GM12891 (cell line): ENCODE measurements at regions not wholly inside any gene's neighbourhood (a gene's known extent, or its start where the extent isn't known, plus 50 kb on each side); places are given as distances from the start of the nearest gene placed in this dataset.

Experiments used
- DNase-seq: peaks from one replicate; pipeline ENCODE4 v3.0.0; 2011; ENCODE audit warnings: low spot score; ENCODE audit not compliant: insufficient read length
- FAIRE-seq: peaks from 2 replicates; lab custom pipeline; 2011; peaks lifted over from hg19 to GRCh38; lab: Jason Lieb, UNC
- PAX5 ChIP-seq: IDR thresholded peaks from 2 replicates; pipeline ENCODE4 v1.6.1; 2011; ENCODE audit warnings: low read length, moderate library complexity, mild to moderate bottlenecking; ENCODE audit not compliant: insufficient read depth, severe bottlenecking
- POLR2A ChIP-seq: IDR thresholded peaks from 2 replicates; pipeline ENCODE4 v1.6.1; 2011; ENCODE audit warnings: low read depth, low read length, control low read depth
- POLR2AphosphoS5 ChIP-seq: IDR thresholded peaks from 2 replicates; pipeline ENCODE4 v1.6.1; 2011; ENCODE audit warnings: low read depth, low read length, control low read depth
- POU2F2 ChIP-seq: IDR thresholded peaks from 2 replicates; pipeline ENCODE4 v1.6.1; 2011; ENCODE audit warnings: low read depth, mild to moderate bottlenecking, control low read depth, low read length, moderate library complexity
- SPI1 ChIP-seq: IDR thresholded peaks from 2 replicates; pipeline ENCODE4 v1.6.1; 2011; ENCODE audit warnings: low read depth, low read length, control low read depth
- TAF1 ChIP-seq: IDR thresholded peaks from 2 replicates; pipeline ENCODE4 v1.6.1; 2011; ENCODE audit warnings: low read depth, low read length, control low read depth

DNA sequence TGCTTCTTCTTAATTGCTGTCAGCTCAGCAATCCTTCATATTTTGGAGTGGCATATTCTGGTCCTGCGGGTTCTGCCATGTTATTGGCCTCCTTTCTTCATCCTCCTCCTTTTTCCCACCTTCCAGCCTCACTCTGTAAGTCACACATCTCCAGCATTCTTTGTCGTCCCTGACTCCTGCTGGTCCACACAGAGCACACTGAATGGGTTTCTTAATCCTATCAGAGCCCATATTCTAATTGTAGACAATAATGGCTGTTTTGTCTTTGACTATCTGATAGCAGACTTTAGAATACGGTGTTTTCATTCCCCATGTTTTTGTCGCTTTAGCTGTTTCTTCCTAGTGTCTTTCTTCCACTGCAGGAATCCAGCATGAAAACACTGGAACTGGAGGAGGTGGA, 389.6 kb downstream of the REEP3 start:
- no peak for FAIRE-seq
- DNase-seq: no peak
- TF ChIP-seq POLR2A: no peak
- TF ChIP-seq POU2F2: no peak
- no peak for TF ChIP-seq PAX5
- no peak for TF ChIP-seq SPI1
- TF ChIP-seq POLR2AphosphoS5: no peak
- TF ChIP-seq TAF1: no peak

DNA sequence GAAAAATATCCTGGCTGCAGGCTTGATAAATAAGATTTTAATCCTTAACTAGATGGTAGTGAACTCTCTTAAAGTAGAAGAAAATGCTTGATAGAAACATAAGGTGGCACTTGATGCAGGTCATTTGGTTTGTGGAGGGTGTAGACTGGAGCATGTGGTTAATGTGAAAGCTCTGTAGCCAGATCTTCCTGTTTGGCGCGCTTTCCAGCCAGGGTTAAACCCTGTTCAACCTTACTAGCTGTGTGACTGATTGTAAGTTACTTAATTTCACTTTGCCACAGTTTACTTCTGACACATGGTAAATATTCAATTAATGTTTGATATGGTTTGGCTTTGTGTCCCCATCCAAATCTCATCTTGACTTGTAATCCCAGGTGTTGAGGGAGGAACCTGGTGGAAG, 394.0 kb downstream of the REEP3 start:
- FAIRE-seq (no peak), DNase-seq (no peak)
- TF ChIP-seq POLR2AphosphoS5 (no peak), POLR2A (no peak), POU2F2 (no peak), TAF1 (no peak), SPI1 (no peak), PAX5 (no peak)

DNA sequence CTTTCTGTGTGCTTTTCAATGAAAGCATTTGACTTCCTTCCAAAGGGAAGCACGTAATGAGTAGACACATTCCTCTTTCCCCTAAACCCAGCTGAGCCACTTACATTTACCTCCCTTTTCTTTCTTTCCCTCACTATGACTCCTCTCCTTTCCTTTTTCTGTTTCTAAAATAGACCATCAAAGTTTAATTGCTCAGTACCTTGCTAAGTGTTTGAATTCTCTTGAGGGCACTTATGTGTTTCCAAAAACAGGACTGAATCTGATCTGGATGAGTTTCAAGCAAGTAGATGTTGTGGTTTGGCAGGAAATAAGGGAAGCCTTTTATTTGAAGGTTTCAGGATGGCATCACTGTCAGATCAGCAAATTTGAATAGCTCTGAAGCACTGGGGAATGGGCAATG, 396.2 kb downstream of the REEP3 start:
- DNase-seq (no peak), FAIRE-seq (no peak)
- no peak for TF ChIP-seq POLR2A

DNA sequence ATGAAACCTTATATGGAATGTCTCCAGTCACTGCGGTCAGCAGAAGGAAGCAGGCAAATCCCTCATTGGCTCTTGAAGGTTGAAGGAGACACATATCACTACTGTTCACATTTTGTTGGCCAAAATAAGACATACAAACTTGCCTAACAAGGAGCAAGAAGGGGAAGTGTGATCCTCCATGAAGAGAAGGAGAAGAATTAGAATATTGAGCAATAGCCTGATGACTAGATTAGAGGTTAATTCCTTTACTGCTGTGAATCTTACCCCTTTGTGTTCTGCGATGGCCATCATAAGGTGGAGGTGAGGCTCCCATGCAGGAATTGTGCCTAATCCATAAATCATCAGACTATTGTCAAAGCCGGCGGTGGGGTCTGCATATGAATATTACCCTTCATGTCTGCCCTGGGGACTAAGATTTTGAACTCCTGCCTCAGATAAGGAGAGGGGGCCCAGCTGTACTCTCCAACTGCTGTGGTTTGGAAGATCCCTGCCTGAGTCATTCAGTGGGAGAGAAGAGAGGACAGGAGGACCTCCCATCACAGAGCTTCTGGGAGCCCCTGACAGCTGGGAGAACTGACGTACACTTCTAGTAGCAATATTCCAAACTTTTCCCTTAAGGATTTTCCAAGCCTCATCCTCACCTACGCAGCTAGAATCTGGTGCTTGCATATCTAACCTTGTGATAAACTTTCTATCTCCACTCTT, 398.5 kb downstream of the REEP3 start:
- DNase-seq: no peak
- FAIRE-seq: no peak
- no peak for TF ChIP-seq POLR2AphosphoS5
- no peak for TF ChIP-seq PAX5
- no peak for TF ChIP-seq SPI1
- TF ChIP-seq POLR2A: no peak
- no peak for TF ChIP-seq TAF1
- TF ChIP-seq POU2F2: no peak

DNA sequence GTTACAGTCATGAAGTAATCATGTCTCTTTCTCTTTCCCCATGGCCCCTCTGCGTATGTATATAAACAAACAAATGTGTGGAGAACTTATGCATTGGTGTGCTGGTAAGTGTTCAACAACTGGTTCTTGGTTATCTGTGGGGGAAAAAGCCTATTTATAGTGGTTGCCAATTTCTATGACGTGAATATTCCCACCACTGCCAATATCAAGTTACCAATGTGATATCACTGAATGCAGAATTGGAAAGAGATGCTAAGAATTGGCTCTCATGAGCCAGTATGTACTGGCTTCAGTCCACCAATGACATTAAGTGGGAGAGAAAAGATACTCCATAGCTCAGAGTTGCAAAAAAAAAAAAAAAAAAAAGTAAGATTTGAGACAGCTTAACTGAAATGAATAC, 399.7 kb downstream of the REEP3 start:
- FAIRE-seq: no peak
- no peak for TF ChIP-seq POLR2AphosphoS5
- TF ChIP-seq POU2F2: no peak
- no peak for TF ChIP-seq TAF1
- no peak for TF ChIP-seq SPI1
- no peak for TF ChIP-seq POLR2A
- no peak for TF ChIP-seq PAX5
- DNase-seq: no peak

DNA sequence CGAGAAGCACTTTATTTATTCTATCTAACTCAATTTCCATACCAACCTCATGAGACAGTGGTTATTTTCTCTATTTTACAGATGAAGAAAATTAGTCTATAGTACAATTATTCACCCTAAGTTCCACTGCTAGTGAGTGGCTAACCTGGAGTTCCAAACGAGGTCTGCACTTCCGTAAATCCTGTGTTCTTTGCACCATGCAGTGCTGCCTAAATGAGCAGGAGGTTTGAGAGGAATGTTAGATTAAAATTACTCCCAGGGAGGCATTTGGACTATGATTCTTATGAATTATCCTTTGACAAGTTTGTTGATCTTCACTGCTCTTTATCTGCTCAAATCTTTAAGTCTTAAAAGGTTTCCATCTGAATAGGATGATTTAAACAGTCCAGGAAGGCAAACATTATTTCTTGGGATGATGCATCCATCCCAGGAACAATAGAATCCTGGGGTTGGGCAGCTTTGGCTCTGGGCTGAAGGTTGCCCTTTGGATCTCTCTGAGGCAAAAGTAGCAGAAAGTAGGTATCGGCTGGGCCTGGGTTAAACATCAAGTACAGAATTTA, 400.8 kb downstream of the REEP3 start:
- no peak for DNase-seq
- TF ChIP-seq POLR2AphosphoS5: no peak
- TF ChIP-seq POLR2A: no peak
- TF ChIP-seq SPI1: no peak
- FAIRE-seq: no peak

DNA sequence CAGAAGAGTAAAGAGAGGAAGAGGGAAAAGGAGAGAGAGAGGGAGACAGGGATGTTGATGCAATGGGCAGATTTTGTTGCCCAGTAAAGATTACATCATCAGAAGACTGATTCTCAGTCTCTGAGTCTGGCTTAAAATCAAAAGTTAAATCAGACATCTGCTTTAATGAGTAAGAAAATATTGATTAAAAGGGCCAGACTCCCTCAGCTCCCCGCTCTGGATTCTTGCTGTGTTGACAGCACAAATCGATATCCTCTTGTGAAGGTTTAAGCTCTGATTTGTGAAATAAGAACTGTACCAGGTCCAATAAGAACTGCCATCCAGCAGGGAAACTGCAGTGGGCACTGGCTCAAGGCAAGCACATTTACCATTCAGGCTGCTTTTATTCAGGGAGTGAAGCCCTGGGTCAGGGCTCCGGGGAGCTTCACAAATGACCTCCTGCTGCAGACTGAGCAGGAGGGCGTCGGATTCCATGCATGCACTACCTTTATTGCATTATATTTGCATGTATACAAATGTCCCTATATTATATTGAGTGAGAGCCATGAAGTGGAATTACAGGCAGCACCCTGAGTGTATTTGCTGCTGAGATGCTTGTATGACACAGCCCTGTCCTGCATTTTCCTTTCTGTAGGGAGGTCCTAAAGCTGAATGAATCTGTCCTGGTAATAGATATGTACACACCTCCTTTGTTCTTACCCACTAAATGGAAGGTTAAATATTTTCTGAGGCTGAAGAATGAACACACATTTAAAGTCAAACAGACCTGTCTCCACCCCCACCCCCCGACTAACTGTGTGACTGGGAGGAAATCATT, 401.5 kb downstream of the REEP3 start:
- DNase-seq: no peak
- no peak for FAIRE-seq
- TF ChIP-seq POLR2AphosphoS5 (no peak), PAX5 (no peak), POLR2A (no peak), SPI1 (no peak), POU2F2 (no peak), TAF1 (no peak)

DNA sequence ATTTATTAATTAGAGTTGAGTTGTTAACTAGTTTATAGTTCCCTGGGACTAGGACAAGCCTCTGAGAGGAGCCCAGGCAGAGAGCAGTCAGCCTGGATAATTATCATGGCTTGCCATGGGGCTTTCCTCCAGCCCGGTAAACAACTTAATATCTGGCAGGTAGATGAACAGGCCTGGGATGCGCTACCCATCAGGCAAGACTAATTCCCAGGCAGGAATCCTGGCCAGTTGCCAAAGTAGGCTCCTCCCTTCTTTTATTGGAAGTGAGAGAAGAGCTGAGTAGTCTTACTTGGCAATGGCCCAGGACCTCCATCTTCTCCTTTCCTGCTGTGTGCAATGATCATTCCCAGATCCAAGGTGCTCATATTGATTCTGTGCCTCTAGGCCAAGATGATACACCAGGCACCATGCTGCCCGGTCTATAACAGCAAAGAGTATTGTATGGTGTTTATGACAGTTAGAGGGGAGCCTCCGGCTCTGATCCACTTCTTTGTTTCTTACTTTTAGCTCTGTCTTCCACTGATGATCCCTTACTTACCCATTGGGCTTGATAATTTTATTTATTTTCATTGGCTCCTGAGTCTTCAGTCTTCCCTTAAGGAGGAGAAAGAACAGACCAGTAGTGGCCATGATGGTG, 408.7 kb downstream of the REEP3 start:
- DNase-seq (no peak), FAIRE-seq (no peak)

DNA sequence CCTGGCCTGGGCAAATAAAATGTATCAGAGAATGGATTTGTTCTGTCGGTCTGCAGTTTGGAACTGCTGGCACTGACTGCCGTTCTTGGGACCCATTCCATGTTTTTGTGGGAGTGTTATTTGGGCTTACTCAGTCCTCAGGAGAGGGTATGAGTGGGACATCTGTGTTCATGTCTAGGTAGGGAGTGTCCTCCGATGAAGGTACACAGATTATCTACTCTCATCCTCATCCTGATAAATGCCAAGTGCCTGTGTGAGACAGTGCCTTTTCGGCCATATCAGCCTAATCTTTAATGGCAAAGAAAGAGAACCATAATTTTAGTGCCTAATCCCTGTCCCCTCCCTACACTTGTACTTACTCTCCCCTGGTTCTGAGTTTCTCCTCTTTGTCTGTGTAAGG, 409.4 kb downstream of the REEP3 start:
- no peak for DNase-seq
- TF ChIP-seq TAF1: no peak
- TF ChIP-seq POLR2A: no peak
- TF ChIP-seq SPI1: no peak
- TF ChIP-seq PAX5: no peak
- TF ChIP-seq POLR2AphosphoS5: no peak
- TF ChIP-seq POU2F2: no peak
- FAIRE-seq: no peak

More for the DNA sequence above, 408.7 kb downstream of the REEP3 start:
- TF ChIP-seq POU2F2 (no peak), POLR2AphosphoS5 (no peak), POLR2A (no peak), TAF1 (no peak), SPI1 (no peak), PAX5 (no peak)

DNA sequence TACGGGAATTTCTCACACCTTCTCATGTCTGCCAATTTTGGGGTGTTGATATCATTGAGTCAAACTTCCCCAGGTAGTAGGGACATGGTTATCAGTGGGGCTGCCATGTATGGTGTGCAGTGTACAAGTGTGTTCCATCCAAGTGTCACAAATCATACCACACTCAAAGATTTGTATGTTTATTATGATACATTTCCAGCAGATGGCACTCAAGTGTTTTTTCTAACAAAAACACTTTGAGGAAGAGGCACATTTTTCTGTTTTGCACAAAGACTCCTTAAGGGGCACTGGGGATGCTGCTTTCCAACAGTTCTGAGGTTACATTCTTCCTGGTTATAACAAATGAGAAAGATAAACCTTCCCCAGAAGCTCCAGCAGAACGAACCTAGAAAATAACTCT, 414.5 kb downstream of the REEP3 start:
- FAIRE-seq (peak; percentile 63), DNase-seq (no peak)
- no peak for TF ChIP-seq SPI1
- TF ChIP-seq PAX5: no peak
- TF ChIP-seq POU2F2: no peak
- TF ChIP-seq POLR2AphosphoS5: no peak
- TF ChIP-seq TAF1: no peak
- no peak for TF ChIP-seq POLR2A
